Astrocyte of the spinal cord (primary cell): ENCODE measurements at regions not wholly inside any gene's neighbourhood (a gene's known extent, or its start where the extent isn't known, plus 50 kb on each side); places are given as distances from the start of the nearest gene placed in this dataset.

Source experiments
- DNase-seq: peaks from one replicate; pipeline ENCODE4 v3.0.0; 2011; ENCODE audit warnings: low read depth, low spot score
- H3K4me3 ChIP-seq: 2 replicates; pipeline ENCODE4 v1.5.1; 2011; ENCODE audit warnings: low read depth, mild to moderate bottlenecking, low read length, moderate library complexity
- in situ Hi-C: cut with HindIII; loops from 2 replicates; pipeline ENCODE4 v1.10.0; 2017; ENCODE audit warnings: low sequenced_read_pairs
- TF ChIP-seq, protein P1 (sequence below): IDR thresholded peaks from 2 replicates; pipeline ENCODE4 v1.5.1; 2012; ENCODE audit warnings: low read depth, mild to moderate bottlenecking, low read length, inconsistent platforms

DNA sequence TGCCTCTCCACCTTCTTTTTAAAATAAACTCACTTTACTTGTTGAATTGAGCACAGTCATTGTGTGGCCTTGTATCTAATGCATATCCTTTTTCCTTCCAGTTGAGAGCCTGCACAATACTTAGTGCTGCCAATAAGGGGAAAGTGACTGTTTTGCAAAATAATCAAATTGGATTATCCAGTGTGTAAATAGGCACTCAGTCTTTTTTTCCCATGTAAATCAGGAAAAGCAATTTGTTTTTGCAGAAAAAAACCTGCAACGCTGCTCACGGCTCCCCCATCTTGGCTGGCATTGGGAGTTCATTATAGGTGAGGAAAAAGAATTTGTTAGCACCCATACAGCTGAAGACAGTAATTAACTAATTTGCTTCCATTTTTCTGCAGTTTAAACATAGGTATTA is 299.9 kb downstream of the CSNK1G3 start:
- DNase-seq: no peak
- in situ Hi-C loops: no loop called here
- TF ChIP-seq, protein P1, sequence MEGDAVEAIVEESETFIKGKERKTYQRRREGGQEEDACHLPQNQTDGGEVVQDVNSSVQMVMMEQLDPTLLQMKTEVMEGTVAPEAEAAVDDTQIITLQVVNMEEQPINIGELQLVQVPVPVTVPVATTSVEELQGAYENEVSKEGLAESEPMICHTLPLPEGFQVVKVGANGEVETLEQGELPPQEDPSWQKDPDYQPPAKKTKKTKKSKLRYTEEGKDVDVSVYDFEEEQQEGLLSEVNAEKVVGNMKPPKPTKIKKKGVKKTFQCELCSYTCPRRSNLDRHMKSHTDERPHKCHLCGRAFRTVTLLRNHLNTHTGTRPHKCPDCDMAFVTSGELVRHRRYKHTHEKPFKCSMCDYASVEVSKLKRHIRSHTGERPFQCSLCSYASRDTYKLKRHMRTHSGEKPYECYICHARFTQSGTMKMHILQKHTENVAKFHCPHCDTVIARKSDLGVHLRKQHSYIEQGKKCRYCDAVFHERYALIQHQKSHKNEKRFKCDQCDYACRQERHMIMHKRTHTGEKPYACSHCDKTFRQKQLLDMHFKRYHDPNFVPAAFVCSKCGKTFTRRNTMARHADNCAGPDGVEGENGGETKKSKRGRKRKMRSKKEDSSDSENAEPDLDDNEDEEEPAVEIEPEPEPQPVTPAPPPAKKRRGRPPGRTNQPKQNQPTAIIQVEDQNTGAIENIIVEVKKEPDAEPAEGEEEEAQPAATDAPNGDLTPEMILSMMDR: no peak
- H3K4me3 ChIP-seq: no peak overlapping the region

DNA sequence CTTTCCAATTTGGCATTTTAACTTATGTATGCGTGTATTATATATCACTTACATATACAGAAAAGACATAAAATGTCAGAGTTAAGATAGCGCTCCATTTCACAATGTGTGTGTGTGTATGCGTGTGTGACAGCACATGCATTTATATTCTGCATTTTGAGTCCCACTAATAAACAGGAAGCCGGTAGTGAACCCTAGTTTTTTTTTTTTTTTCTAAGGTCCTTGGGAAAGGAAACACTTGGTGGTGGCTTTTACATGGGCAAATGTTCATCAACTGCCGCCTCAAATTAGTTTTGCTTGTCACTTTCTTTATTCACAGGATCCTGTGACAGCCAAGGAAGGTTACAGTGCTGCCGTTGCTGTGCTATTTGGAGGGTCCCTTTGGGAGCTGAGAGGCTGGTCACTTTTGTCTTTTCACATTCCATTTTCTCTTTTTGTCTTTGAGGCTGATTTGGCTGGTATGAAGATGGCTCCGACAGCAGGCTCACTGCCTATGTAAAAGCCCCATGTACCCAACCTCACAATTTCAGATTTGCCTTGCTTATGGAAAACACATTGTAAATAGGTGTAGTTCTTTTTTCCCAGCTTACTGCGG is 298.9 kb downstream of the CSNK1G3 start:
- no peak overlapping the region for H3K4me3 ChIP-seq
- in situ Hi-C loops: no loop called here
- TF ChIP-seq, protein P1: no peak
- no peak for DNase-seq

DNA sequence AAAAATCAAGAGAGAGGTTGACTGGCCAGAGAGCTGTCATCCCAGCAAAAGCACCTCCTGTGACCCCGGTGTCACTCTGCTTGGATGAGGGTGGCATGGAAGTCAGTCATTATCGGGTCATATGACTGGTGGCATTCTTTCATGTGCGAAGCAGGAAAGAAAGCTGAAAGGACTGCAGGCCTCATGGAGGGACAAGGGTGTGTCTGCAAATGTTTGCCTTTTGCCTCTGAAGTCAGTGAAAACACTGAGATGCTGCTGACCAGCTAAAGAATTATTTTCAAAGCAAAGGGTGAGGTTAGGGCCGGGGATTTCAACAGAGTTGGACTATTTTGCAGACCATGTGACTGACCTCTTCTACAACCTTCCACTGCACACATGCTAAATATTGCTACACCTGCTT is 298.3 kb downstream of the CSNK1G3 start:
- TF ChIP-seq, protein P1: no peak
- no peak overlapping the region for H3K4me3 ChIP-seq
- in situ Hi-C loops: no loop called here
- no peak for DNase-seq

DNA sequence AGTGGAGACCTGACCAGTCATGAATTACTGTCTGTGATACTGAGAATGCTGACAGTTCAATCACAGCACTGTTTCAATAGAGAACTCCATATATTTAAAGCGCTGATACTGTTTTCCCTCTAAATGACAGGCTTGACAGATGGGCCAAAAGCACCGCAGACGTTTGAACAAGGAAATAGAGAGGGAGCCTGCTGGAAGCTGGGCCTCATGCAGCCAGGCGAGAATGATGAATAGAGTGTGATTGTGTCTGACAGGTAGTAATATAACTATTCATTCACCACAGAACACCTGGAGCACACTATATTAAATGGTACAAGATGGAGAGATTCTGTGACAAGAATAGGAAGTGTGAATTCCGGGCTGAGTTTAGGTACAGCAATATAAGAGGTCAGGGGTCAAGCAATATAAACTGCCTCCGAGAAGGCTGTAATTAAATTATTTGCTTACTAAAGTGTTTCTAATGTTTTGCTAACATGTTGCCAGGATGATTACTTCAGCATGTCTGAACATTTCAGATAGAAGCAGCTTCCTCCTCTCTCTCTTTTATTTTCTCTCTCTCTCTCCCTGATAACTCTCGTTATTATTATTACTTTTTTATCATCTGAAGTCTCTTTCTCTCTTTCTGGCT is 297.7 kb downstream of the CSNK1G3 start:
- in situ Hi-C loops: no loop called here
- DNase-seq: no peak
- H3K4me3 ChIP-seq: no peak overlapping the region
- TF ChIP-seq, protein P1: no peak

DNA sequence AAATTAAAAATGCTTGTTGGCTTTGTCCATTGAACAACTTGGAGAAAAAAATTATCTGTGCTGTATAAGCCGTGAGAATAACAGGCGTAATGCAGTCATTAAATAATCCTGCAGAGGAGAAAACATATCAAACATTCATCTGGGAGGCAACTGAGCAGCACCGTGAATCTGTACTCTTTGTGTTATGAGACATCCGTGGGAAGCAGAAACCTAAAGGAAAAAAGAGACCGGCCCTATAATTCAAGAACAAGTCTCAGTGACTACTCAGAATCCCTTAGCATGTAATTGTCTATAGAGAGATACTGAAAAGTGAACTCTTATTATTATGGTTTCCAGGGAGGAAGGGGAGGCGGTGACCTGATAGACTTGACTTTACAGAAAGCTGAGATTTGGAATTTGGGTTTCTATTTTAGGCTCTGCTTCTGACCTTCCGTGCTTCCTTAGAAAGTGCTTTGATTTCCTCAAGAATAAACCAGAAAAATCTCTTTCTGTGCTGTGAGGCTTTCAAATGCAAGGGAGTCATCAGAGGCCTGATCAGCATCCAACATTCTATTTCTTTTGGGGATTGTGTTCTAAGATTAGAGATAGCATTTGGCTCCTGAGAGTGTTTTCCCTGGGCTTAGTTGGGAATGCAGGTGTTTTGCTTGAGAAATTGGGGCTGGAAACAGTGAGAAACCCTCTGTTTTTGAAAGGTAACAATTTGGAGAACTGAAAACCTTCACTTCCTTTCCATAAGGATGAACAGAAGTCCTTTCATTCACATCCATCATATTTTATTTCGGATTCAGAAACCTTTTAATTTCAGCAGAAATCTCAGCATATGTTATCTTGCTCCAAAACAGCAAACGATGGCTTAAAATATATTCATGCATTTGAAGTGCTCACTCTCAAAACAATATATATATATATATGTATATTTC is 296.7 kb downstream of the CSNK1G3 start:
- no peak overlapping the region for H3K4me3 ChIP-seq
- in situ Hi-C loops: no loop called here
- TF ChIP-seq, protein P1: no peak
- no peak for DNase-seq

DNA sequence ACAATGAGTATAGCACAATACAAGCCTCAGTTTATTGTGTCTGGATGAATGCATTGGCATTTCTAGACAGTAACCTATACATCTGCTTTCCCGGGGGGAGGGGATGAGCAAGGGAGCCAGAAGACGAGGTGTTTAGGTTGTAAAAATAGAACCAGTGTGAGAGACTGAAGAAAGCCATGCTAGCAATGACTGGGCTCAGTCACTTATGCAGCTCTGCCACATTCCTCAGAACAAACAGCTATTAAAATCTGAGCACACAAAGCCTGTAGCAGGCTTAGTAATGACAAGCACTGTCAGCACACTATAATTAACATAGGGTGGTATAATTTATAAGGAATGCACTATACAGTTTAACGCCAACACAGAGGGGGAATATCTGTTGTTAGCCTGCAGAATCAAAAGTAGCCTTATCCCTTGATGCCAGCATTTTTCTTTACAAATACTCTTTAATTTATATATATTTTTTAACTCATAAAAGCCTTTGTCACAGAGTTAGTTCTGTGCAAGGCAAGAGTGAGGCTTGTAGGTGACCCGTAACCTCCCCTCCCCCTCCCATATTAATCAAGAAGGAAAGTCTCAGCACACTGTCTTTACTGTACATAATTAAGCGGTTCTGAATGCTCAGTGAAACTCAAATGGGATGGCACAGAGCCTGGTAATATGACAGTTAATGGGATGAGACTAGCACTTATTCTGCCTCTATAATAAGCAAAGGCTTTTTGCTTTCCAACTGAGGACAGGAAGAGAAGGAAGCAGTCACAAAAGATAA is 295.4 kb downstream of the CSNK1G3 start:
- TF ChIP-seq, protein P1: no peak
- no peak overlapping the region for H3K4me3 ChIP-seq
- in situ Hi-C loops: no loop called here
- no peak for DNase-seq
